GM19455 (cell line): ENCODE measurements at regions not wholly inside any gene's neighbourhood (a gene's known extent, or its start where the extent isn't known, plus 50 kb on each side); places are given as distances from the start of the nearest gene placed in this dataset.
"Not testable (repeated sequence)": the region's sequence is repeated elsewhere in the genome, so short reads cannot be mapped to it uniquely, and the experiment has no call there.

Experiments used
- ATAC-seq: cut with Tn5 transposase; IDR thresholded peaks from one replicate; pipeline ENCODE4 v1.9.1; 2021; ENCODE audit not compliant: unreplicated experiment

- ATAC-seq = no peak
These were observed 571.2 kb downstream of the ADCYAP1 start for GRCh38 chr18:1475867-1476266.

- ATAC-seq = no peak
These were observed 575.6 kb downstream of the ADCYAP1 start for GRCh38 chr18:1480309-1480708.

- no peak for ATAC-seq
These were observed 576.9 kb downstream of the ADCYAP1 start for GRCh38 chr18:1481577-1481976.

GRCh38 chr18:1483385-1483784 lies 578.7 kb downstream of the ADCYAP1 start:
- ATAC-seq = no peak

- no peak for ATAC-seq
These were observed 582.8 kb downstream of the ADCYAP1 start for GRCh38 chr18:1487457-1487856.

- no peak for ATAC-seq
These were observed 583.7 kb downstream of the ADCYAP1 start for GRCh38 chr18:1488394-1488793.

GRCh38 chr18:1488957-1489356 lies 584.3 kb downstream of the ADCYAP1 start:
- ATAC-seq = no peak

- no peak for ATAC-seq
These were observed 590.7 kb downstream of the ADCYAP1 start for GRCh38 chr18:1495387-1495786.

GRCh38 chr18:1496096-1496495 lies 591.4 kb downstream of the ADCYAP1 start:
- ATAC-seq = no peak

- ATAC-seq = no peak
These were observed 593.5 kb downstream of the ADCYAP1 start for GRCh38 chr18:1498216-1498615.

GRCh38 chr18:1499265-1499664 lies 594.6 kb downstream of the ADCYAP1 start:
- no peak for ATAC-seq

- ATAC-seq = no peak
These were observed 599.2 kb downstream of the ADCYAP1 start for GRCh38 chr18:1503847-1504246.

GRCh38 chr18:1505856-1506255 lies 601.2 kb downstream of the ADCYAP1 start:
- no peak for ATAC-seq

GRCh38 chr18:1510542-1511179 lies 606.0 kb downstream of the ADCYAP1 start:
- ATAC-seq = no peak

GRCh38 chr18:1511619-1512311 lies 607.1 kb downstream of the ADCYAP1 start:
- ATAC-seq = no peak

- ATAC-seq = no peak
These were observed 608.8 kb downstream of the ADCYAP1 start for GRCh38 chr18:1513519-1513918.

GRCh38 chr18:1521588-1522248 lies 617.0 kb downstream of the ADCYAP1 start:
- not testable (repeated sequence) for ATAC-seq

- no peak for ATAC-seq
These were observed 617.6 kb downstream of the ADCYAP1 start for GRCh38 chr18:1522249-1522615.

GRCh38 chr18:1526991-1527390 lies 622.3 kb downstream of the ADCYAP1 start:
- ATAC-seq = no peak

GRCh38 chr18:1527805-1528204 lies 623.1 kb downstream of the ADCYAP1 start:
- no peak for ATAC-seq

- ATAC-seq = no peak
These were observed 623.8 kb downstream of the ADCYAP1 start for GRCh38 chr18:1528447-1528846.

- no peak for ATAC-seq
These were observed 624.4 kb downstream of the ADCYAP1 start for GRCh38 chr18:1528964-1529509.
